NCI-H1092 (cell line): ENCODE measurements at regions not wholly inside any gene's neighbourhood (a gene's known extent, or its start where the extent isn't known, plus 50 kb on each side); places are given as distances from the start of the nearest gene placed in this dataset.
"Not testable (repeated sequence)": the region's sequence is repeated elsewhere in the genome, so short reads cannot be mapped to it uniquely, and the experiment has no call there.

Source experiments
- DNase-seq: peaks from one replicate; lab custom pipeline; 2025; lab: John Stamatoyannopoulos, UW

DNA sequence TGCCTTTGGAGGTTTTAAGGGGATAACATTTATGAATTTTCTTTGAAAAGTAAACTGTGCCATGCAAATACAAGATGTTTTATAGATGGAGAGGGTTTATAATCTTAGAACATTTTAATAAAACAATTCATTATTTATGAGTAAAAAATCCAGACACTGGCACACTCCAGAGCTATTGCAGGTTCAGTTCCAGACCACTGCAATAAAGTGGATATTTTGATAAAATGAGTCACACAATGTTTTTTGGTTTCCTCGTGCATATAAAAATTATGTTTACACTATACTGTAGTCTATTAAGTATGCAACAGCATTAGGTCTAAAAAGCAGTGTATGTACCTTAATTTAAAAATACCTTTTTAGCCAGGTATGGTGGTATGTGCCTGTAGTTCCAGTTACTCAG lies 146.2 kb upstream of the ZBED5 start:
- DNase-seq = no peak

DNA sequence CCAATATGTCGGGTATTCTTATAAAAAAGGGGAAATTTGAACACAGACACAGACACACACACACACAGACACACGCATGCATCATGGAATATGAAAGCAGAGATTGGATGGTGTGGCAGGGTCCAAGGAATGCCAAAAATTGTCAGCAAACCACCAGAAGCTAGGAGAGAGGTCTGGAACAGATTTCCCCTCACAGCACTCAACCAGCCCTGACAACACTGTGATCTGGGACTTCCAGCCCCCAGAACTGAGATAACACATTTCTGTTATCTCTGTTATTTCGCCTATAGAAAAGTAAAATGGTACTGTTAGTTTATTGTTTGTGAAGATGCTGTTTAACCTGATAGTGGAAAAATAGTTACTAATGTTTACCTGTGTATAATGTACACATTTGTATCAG lies 145.4 kb upstream of the ZBED5 start:
- DNase-seq = no peak

DNA sequence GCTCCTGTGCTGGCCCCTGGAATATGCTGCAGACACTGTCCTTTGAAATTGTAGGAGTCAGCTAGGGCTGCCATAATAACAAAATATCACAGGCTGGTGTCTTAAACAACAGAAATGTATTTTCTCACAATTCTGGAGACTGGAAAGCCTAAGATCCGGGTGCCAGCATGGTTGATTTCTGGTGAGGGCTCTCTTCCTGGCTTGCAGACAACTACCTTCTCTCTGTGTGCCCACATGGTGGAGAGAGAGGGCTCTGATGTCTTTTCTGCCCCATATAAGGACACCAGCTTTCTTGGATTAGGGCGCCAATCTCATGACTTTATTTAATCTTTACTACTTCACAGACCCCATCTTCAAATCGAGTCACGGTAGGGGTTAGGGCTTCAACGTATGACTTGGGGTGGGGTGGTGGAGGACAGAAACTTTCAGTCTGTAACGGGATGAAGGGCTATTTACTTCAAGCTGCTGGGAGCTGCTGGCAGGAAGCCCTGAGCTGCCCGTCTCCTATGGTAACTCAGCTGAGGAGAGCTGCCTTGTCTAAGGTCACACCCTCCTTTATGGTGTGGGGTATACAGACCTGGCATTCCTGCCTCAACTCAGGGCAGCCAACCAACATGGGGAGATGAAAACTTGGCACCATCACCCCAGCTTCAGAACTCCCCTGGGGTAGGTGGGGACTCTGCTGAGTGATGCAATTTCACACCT lies 142.9 kb upstream of the ZBED5 start:
- no peak for DNase-seq

DNA sequence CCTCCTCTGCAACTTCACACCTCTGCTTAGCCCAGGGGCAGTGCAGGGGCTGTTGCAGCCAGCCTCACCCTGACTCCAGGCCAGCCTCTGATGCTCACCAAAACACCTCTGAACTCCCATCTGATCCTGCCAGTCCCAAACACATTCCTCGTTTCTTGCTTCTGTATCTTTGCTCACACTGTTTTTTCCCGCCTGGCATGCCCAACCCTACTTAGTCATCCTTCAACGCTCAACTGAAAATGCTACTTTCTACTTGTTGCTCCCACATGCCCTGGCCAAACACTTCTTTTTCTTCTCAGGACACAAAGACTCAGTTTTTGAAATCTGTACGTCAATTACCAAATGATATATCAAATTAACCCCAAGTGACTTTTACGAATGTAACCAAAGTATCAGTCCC lies 140.8 kb upstream of the ZBED5 start:
- DNase-seq = no peak

DNA sequence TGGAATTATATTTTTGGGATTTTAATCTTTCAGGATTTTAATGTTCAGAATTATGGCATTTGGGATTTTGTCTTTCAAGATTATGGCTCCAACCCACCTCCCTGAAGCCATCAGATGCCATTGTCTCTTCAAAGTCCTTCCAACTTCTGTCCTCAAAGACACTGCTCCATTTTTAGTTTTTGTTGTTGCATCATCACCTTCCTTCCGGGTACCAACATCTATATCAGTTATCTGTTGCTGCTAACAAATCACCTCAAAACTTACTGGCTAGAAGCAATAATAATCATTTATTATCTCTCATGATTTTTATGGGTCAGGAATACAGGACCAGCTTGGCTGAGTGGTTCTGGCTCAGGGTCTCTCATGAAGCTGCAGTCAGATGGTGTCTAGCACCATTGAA lies 138.8 kb upstream of the ZBED5 start:
- DNase-seq = no peak

DNA sequence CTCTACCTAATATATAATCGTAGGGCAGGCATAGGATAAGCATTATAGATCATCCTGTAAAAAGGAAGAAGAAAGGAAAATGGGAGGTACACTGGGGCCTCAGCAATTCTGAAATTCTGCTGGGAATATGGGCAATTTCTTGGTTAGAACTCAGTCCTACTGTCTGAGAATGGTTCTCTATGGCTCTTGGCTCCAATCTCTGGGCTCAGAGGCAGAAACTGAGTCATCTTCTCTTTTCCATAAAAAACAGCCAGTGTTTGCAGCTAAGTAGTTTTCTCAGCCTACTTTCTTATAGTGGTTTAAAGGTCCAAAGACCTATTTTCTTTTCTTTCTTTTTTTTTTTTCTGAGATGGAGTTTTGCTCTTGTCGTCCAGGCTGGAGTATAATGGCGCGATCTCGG lies 135.8 kb upstream of the ZBED5 start:
- no peak for DNase-seq

DNA sequence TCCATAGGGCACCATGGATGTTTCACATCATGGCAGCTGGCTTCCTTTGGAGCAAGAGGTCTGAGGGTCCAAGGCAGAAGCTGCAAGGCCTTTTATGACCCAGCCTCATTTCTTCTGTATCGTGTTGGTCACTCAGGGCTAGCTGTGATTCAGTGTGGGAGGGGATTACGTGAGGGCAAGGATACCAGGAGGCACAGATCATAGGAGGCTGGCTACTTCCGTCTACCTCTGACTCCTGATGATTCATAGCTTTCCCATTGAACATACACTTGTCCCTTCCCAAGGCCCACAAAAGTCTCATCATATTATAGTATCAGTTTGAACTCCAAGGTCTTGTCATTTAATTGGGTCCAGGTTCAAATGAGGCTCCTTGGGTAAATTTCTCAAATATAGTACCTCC lies 135.3 kb upstream of the ZBED5 start:
- DNase-seq = no peak

DNA sequence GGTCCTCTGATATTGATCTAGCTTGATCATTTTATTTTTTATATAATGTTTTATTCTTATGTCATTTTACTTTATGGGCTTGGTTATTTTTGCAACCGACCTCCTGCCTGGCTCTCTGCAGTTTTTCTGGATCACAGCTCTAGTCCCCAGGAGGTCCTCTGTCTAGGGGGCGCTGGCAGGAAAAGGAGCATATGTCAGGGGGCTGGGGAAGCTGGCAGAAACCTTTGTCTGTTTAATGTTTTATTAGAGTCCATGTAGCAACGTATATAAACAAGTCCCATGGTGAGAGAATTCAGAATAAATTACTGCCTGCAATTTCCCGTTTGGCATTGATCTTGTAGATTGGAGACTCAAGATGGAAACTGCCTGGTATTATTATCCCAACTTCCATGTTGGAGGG lies 133.5 kb upstream of the ZBED5 start:
- DNase-seq = no peak

DNA sequence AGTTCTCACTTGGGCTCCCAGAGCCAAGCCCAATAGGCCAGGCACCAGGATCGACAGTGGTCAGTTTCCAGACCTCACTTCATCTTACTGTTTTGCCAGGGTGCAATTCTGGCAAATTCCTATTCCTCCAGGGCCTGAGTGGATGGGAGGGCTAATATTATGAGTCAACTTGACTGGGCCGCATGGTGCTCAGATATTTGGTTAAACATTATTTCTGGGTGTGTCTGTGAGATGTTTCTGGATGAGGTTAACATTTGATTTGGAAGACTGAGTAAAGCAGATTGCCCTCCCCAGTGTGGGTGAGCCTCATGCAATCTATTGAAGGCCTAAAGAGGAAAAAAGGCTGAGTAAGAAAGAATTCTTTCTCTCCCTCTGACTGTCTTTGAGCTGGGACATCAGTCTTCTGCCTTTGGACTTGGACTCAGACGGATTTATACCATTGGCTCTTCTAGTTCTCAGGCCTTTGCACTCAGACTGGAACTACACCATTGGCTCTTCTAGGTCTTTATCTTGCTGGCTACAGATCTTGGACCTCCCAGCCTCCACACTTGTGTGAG lies 132.9 kb upstream of the ZBED5 start:
- no peak for DNase-seq

DNA sequence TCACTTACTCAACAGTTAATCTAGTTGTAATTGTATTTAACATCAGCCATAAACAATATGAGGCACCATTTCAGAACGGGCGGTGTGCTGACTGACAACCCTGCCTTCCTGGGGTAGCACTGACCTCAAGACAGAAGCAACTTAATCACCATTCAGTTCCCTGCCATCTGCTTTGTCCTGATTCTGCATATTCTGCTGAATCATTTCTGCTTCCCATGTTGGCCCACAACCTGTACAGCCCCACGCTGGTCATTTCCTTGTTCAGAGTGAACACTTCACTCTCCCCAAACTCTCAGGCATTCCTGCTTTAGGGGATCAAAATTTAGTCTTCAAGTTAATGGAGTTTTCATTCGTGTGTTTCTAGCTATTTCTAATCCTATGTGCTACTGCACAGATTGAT lies 132.3 kb upstream of the ZBED5 start:
- DNase-seq = no peak

DNA sequence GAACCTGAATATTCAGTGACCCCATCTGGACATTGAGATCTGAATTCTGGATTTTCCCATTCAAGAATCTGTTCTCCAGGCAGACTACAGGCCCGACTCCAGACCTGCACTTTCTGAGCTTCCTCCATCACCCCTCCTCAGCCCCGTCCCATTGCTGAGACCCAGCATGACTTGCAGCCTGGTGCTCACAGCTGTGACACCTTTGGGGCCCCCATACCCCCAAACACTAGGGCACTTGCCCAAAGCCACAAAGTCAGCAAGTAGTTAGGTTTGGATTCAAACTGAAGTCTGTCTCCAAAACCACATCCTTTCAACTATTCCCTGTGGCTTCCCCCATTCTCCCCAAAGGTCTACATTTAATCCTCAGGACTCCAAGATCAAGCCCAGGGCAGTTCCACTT lies 128.2 kb upstream of the ZBED5 start:
- no peak for DNase-seq

DNA sequence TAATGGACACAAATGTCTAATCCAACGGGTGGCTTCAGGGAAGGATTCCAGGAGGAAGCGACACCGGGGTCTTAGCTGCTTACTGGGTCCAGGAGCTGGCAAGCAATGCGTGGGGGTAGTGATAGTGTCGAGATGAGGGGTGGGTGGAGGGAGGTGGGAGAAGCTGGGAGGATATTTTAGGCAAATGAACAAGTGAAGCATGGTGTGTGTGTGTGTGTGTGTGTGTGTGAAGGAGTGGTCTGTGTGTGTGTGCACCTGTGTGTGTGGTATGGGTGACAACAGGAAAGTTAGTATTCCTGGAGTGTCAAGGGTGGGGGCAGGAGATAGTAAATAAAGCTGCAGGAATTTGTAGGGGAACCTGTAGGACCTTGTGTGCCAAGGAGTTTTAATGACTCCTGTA lies 126.9 kb upstream of the ZBED5 start:
- DNase-seq = no peak

DNA sequence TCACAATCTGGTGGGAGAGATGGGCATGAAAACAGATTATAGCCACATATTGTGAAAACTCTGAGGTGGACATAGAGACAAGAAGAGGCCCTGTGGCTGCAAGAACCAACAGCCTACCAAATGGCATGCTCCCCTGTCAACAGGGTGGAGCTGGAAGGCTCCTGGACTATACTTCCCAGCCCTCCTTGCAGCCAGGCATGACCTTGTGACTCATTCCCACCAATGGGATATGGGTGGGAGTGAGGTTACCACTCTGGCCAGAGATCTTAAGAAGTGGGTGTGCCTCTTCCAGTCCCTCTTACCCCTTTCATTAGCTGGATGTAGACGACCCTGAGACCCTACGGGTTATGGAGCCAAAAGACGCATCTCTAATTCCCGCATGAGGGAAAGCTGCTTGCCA lies 126.4 kb upstream of the ZBED5 start:
- DNase-seq = no peak

DNA sequence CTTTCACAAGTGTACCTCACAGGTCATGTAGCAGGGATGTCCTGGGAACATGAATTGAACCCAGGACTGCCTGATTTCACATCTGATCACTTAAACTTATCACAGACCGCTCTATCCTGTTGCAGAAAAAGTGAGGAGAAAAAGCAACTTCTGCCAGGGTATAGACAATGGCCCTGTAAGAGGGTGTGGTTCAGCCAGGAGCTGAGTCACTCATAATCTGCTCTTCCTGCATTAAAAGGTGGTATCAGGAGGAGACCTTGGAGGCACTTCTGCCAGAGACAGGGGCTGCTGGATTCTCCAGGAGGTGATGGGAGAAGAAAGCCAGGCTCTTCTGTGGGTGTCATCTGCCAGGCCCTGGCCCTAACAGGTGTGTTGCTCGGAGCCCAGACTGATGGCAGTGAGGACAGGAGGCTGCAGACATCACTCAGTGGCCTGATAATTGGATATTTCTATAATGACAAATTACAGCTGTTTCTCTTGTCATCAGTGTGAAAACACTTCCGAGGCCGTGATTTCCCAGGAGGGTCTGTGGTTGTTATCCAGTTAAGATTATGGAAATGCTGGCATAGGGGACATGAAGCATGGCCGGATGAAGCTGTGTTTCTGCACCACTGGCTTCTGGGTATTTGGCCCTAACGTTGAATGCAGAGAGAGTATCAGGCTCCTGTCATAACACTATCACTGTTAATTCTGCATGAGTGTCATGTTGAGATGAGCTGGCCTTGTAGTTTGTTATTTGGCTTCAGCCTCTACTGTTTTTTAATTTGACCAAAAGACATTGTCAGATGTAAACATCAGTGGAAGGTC lies 125.1 kb upstream of the ZBED5 start:
- DNase-seq = no peak

DNA sequence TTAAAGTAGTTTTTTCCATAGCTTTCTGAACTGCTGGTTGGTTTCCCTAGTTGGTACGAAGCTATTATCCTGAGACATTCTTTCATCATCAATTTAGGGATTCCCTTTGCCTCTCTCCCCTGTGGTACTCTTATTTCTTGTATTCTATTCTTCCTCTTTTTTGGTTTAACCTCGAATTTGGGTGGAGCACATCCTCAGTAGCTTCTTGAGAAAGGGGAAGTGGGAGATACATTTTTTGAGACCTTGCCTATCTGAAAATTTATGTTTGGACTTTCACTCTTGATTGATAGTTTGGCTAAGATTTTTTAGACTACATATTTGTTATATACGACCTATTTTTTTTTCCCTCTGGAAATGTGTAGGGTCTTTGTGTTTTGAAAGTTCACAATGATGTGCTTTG lies 121.7 kb upstream of the ZBED5 start:
- no peak for DNase-seq

DNA sequence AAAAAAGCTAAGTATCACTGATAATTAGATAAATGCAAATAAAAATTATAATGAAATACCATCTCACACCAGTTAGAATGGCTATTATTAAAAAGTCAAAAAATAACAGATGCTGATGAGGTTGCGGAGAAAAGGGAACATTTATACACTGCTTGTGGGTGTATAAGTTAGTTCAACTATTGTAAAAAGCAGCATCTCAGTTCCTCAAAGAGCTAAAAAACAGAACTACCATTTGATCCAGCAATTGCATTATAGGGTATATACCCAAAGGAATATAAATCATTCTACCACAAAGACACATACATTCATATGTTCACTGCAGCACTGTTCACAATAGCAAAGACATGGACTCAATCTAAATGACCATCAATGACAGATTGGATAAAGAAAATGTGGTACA lies 120.3 kb upstream of the ZBED5 start:
- no peak for DNase-seq

DNA sequence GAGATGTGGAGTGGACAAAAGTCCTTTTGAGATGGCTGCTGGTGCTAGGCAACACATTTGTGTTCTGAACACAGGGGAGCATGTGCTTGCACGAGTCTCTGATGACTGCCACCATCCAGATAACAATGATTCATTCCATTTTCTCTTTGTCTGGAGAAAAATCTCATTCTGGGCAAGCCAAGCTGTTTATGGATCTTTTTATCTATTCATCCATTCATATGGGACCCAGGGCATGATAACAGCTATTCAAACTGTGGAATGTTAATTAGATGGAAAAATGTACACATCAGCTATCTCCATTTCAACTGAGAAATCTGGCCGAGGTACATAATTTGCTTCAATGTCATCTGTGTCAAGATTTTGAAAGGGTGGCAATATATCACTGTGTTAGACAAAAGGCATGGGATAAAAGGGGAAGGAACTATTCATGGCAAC lies 117.5 kb upstream of the ZBED5 start:
- no peak for DNase-seq

DNA sequence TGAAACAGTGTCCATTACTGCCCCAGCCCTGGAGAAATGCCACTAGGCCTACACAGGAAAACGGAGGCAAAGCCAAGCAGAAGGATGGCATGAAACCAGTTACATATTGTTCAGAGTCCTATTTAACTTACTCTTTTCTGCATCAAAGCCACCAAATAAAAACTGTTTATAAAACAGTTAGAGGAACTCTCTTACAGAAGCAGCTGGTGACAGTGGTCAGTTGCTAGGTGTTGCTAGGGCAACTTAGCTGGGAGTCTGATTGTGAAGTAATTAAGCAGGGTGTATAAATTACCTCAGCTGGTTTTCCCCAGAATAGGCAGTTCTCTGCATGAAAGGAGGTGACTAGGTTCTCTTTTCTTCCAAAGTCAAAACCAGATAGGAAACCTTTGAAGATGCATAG lies 115.6 kb upstream of the ZBED5 start:
- no peak for DNase-seq

DNA sequence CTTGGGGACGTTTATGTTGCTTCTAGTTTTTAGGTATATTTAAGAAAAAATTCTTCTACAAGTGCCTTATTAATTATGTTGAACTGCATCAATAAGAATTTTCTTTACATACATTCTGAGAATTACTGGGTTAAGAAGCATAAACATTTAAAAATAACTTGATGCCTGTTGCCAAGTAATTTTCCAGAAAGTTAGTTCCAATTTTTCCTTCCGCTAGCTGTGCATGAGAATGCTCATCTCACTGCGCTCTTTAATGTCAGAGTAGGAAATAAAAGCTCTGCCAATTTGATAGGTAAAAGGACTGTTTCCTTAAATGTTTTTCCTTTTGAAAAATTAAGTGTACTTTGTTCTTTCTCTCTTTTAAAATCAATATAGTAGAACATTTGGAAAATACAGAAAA lies 113.1 kb upstream of the ZBED5 start:
- no peak for DNase-seq

DNA sequence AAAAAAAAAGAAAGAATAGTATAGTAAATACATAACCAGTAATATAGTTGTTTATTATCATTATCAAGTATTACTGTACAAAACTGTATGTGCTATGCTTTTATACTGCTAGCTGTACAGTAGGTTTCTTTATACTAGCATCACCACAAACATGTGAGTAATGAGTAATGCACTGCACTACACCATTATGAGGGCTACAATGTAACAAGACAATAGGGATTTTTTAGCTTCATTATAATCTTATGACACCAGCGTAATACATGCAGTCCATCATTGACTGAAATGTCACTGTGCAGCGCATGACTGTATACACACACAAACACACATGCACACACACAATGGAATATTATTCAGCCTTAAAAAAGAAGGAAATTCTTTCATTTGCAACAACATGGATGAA lies 111.5 kb upstream of the ZBED5 start:
- DNase-seq = no peak

DNA sequence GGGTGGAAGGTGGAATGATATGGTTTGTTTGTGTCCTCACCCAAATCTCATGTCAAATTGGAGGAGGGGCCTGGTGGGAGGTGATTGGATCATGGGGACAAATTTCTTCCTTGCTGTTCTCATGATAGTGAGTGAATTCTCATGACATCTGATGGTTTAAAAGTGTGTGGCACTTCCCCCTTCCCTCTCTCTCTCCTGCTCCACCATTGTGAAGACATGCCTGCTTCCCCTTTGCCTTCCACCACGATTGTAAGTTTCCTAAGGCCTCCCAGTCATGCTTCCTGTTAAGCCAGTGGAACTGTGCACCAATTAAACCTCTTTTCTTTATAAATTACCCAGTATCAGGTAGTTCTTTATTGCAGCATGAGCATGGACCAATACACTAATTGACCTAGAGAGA lies 99.0 kb upstream of the ZBED5 start:
- DNase-seq = not testable (repeated sequence)

DNA sequence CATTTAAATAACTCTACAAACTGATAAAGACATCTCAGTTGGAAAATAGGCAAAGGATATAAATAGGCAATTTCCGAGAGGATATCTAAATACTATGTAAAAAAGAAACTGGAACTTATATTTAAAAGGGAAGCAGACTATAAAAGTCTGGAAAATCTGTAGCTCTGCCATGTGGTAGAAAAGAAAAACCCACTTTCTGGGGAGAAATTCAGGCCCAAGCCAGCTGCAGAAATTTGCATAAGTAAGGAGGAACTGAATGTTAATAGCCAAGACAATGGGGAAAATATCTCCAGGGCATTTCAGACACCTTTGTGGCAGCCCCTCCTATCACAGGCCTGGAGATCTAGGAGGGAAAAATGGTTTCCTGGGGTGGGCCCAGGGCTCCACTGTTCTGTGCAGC lies 97.8 kb upstream of the ZBED5 start:
- DNase-seq = no peak

DNA sequence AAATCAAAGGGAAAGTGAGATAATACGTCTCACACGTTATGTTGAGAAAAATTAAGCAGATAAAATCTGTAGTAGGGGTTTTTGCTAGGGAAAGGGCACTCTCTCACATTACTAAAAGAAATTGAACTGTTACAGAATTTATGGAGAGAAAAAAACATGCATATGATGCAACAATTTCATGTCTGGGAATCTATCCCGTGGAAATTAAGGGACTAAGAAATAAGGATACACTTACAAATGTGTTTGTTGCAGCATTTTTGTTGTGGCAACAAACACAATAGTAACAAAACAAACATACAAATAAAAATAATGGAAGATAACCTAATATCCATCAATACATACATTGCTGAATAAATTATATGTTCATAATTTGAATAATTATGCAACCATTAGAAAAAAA lies 96.3 kb upstream of the ZBED5 start:
- DNase-seq = no peak

DNA sequence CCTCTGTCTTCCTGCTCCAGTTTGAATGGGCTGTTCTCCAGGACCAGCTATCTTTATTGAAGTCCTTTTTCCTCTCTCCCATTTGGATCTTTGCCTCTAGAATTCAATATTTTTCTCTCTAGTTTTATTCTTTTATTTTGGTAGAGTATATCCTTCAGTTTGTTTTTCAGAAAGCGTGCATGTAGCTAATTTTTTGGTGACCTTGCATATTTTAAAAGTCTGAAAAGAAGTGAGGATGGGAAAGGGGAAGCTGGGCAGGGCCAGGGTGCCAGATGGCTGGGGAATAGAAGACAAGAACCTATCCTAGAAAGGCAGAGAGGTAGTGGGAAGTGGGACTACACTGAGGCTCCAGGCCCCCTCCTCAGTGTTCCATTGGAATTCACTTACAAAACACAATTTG lies 95.0 kb upstream of the ZBED5 start:
- no peak for DNase-seq
